HG02943 (cell line): ENCODE measurements at regions not wholly inside any gene's neighbourhood (a gene's known extent, or its start where the extent isn't known, plus 50 kb on each side); places are given as distances from the start of the nearest gene placed in this dataset.

ENCODE experiments used
- ATAC-seq: cut with Tn5 transposase; IDR thresholded peaks from one replicate; pipeline ENCODE4 v1.9.1; 2021; ENCODE audit warnings: mild to moderate bottlenecking, low read depth, moderate library complexity; ENCODE audit not compliant: unreplicated experiment

GRCh38 chr18:55778788-55779690, 191.0 kb upstream of the TCF4 start:
- no peak for ATAC-seq

GRCh38 chr18:55777666-55778304, 189.8 kb upstream of the TCF4 start:
- ATAC-seq, result no peak

GRCh38 chr18:55775972-55776371, 188.0 kb upstream of the TCF4 start:
- no peak for ATAC-seq

GRCh38 chr18:55774505-55774904, 186.5 kb upstream of the TCF4 start:
- no peak for ATAC-seq

- ATAC-seq, result no peak
Measured at GRCh38 chr18:55768255-55768654, 180.3 kb upstream of the TCF4 start.

- no peak for ATAC-seq
Measured at GRCh38 chr18:55764386-55764785, 176.4 kb upstream of the TCF4 start.

- no peak for ATAC-seq
Measured at GRCh38 chr18:55763805-55764204, 175.8 kb upstream of the TCF4 start.

GRCh38 chr18:55763298-55763697, 175.3 kb upstream of the TCF4 start:
- ATAC-seq, result no peak

- ATAC-seq, result no peak
Measured at GRCh38 chr18:55762424-55762823, 174.4 kb upstream of the TCF4 start.

GRCh38 chr18:55753643-55754263, 165.8 kb upstream of the TCF4 start:
- ATAC-seq, result no peak

- no peak for ATAC-seq
Measured at GRCh38 chr18:55751476-55751875, 163.5 kb upstream of the TCF4 start.

GRCh38 chr18:55748227-55748738, 160.3 kb upstream of the TCF4 start:
- ATAC-seq, result no peak

GRCh38 chr18:55744206-55744605, 156.2 kb upstream of the TCF4 start:
- ATAC-seq, result no peak

GRCh38 chr18:55743736-55744135, 155.7 kb upstream of the TCF4 start:
- ATAC-seq, result no peak

GRCh38 chr18:55743133-55743532, 155.1 kb upstream of the TCF4 start:
- ATAC-seq, result no peak

- no peak for ATAC-seq
Measured at GRCh38 chr18:55739488-55739887, 151.5 kb upstream of the TCF4 start.

- ATAC-seq, result no peak
Measured at GRCh38 chr18:55738483-55739114, 150.6 kb upstream of the TCF4 start.

GRCh38 chr18:55737781-55738468, 149.9 kb upstream of the TCF4 start:
- no peak for ATAC-seq

- ATAC-seq, result no peak
Measured at GRCh38 chr18:55737266-55737665, 149.3 kb upstream of the TCF4 start.

- ATAC-seq, result no peak
Measured at GRCh38 chr18:55735969-55736368, 148.0 kb upstream of the TCF4 start.
